K562 (cell line): ENCODE measurements at regions not wholly inside any gene's neighbourhood (a gene's known extent, or its start where the extent isn't known, plus 50 kb on each side); places are given as distances from the start of the nearest gene placed in this dataset.

Experiments used
- ATAC-seq: fragments of 200-7000 bp; cut with Tn5 transposase; 3 replicates; pipeline ENCODE4 v1.9.1; 2020; ENCODE audit warnings: moderate library complexity
- BruUV-seq: library from RNA; stranded (reverse); fragments of 400-500 nt; replicated peaks from 2 replicates; lab custom pipeline; 2021; lab: Mats Ljungman, UMichigan
- CTCF ChIA-PET: fragments of 300-600 bp; formaldehyde crosslinking; extraction: SDS; loops from one replicate; lab custom pipeline; 2021; ENCODE audit warnings: low intra/inter-chr PET ratio; lab: Yijun Ruan, JAX
- POLR2A ChIA-PET: fragments of 300-600, 350-650 bp; sonication (Branson Sonifier 250); formaldehyde crosslinking; extraction: SDS; loops from one replicate; lab custom pipeline; 2021; ENCODE audit warnings: antibody characterized with exemption, inconsistent platforms; lab: Yijun Ruan, JAX
- DNase-seq, 4 experiments: peaks; one replicate each; pipeline versions ENCODE4 v3.0.0 to v3.0.0-alpha.2; 2011 to 2018; ENCODE audit warnings: low spot score in 3 of 4, mixed read lengths in 3 of 4; ENCODE audit errors: extremely low read depth in 1 of 4
- FAIRE-seq: peaks from 2 replicates; lab custom pipeline; 2011; peaks lifted over from hg19 to GRCh38; lab: Jason Lieb, UNC
- H2AFZ ChIP-seq: 2 replicates; pipeline ENCODE4 v1.6.0; 2011; ENCODE audit warnings: low read depth, low read length, control low read depth, inconsistent platforms
- H3K27ac ChIP-seq: fragments of 200-600 bp; 3 replicates; pipeline ENCODE4 v1.8.0; 2011; ENCODE audit warnings: low read depth, mild to moderate bottlenecking, control low read depth, inconsistent platforms, low read length, moderate library complexity, mixed read lengths; ENCODE audit errors: extremely low read depth
- H3K27me3 ChIP-seq, 2 experiments: fragments of 300-600 bp in 1 of 2; 2 replicates in 1 of 2; 3 replicates in 1 of 2; pipeline versions ENCODE4 v1.6.0 to v1.8.0; 2011; ENCODE audit warnings: inconsistent platforms in 2 of 2, low read length in 2 of 2, mild to moderate bottlenecking in 1 of 2, mixed read lengths in 1 of 2, moderate library complexity in 1 of 2; ENCODE audit not compliant: control insufficient read depth in 2 of 2, insufficient read depth in 2 of 2
- H3K36me3 ChIP-seq: fragments of 300-600 bp; 3 replicates; pipeline ENCODE4 v1.8.0; 2011; ENCODE audit warnings: mild to moderate bottlenecking, low read length, inconsistent platforms; ENCODE audit not compliant: control insufficient read depth, insufficient read depth
- H3K4me1 ChIP-seq, 2 experiments: fragments of 200-600 bp in 1 of 2; replicated peaks in 1 of 2; 2 replicates in 1 of 2; 3 replicates in 1 of 2; pipeline versions ENCODE4 v1.5.1 to v1.8.0; 2011; ENCODE audit warnings: inconsistent platforms in 2 of 2, low read length in 2 of 2, mild to moderate bottlenecking in 1 of 2, mixed read lengths in 1 of 2, moderate library complexity in 1 of 2; ENCODE audit not compliant: control insufficient read depth in 2 of 2, insufficient read depth in 2 of 2
- H3K4me2 ChIP-seq: 2 replicates; pipeline ENCODE4 v1.6.1; 2011; ENCODE audit warnings: low read length, control low read depth, inconsistent platforms, mixed read lengths; ENCODE audit not compliant: insufficient read depth
- H3K4me3 ChIP-seq: fragments of 200-600 bp; sonication (generic), shearing (Covaris generic); 2 replicates; pipeline ENCODE4 v1.5.1; 2016; ENCODE audit warnings: control low read depth, inconsistent platforms
- H3K79me2 ChIP-seq: fragments of 200-600 bp; 3 replicates; pipeline ENCODE4 v1.8.0; 2011; ENCODE audit warnings: low read length, inconsistent platforms; ENCODE audit not compliant: control insufficient read depth, insufficient read depth
- H3K9ac ChIP-seq, 2 experiments: 2 replicates each; pipeline versions ENCODE4 v1.6.0 to v1.6.1; 2011; ENCODE audit warnings: low read depth in 2 of 2, low read length in 2 of 2, control low read depth in 1 of 2, inconsistent platforms in 1 of 2, mild to moderate bottlenecking in 1 of 2, mixed read lengths in 1 of 2; ENCODE audit not compliant: insufficient read depth in 1 of 2
- H3K9me1 ChIP-seq: one replicate; pipeline ENCODE4 v1.6.0; 2011; ENCODE audit warnings: inconsistent platforms, mild to moderate bottlenecking, low read length, moderate library complexity; ENCODE audit not compliant: control insufficient read depth, insufficient read depth
- H3K9me3 ChIP-seq: replicated peaks from 2 replicates; pipeline ENCODE4 v1.5.1; 2011; ENCODE audit warnings: low read depth, low read length, inconsistent platforms; ENCODE audit not compliant: control insufficient read depth, insufficient read depth
- H4K20me1 ChIP-seq: replicated peaks from 2 replicates; pipeline ENCODE4 v1.6.1; 2011; ENCODE audit warnings: low read length, inconsistent platforms, mixed read lengths; ENCODE audit not compliant: control insufficient read depth, insufficient read depth
- ATF1 ChIP-seq, 2 experiments: fragments of 450-650 bp in 1 of 2; IDR thresholded peaks; 2 replicates each; pipeline ENCODE4 v1.6.1; 2016; ENCODE audit warnings: missing compliant biosample characterization in 1 of 2, missing genetic modification characterization in 1 of 2
- CC2D1A ChIP-seq: fragments of 450-650 bp; IDR thresholded peaks from 2 replicates; pipeline ENCODE4 v1.6.1; 2017; ENCODE audit warnings: mild to moderate bottlenecking
- CHD1 ChIP-seq: fragments of 200-600 bp; sonication (generic); IDR thresholded peaks from one replicate; pipeline ENCODE4 v1.6.1; 2012; ENCODE audit warnings: mild to moderate bottlenecking, moderate library complexity, low read length, inconsistent platforms
- CXXC5 ChIP-seq: fragments of 250-450 bp; sonication (Bioruptor Pico); IDR thresholded peaks from 2 replicates; pipeline ENCODE4 v1.8.0; 2022; ENCODE audit warnings: inconsistent platforms, mild to moderate bottlenecking, moderate library complexity
- FIP1L1 ChIP-seq: fragments of 200-400 bp; formaldehyde crosslinking; IDR thresholded peaks from 2 replicates; pipeline ENCODE4 v1.6.1; 2018; ENCODE audit warnings: mild to moderate bottlenecking, low read depth, low read length; ENCODE audit not compliant: poor library complexity, severe bottlenecking
- HIVEP1 ChIP-seq: fragments of 250-450 bp; sonication (Bioruptor Pico); IDR thresholded peaks from 2 replicates; pipeline ENCODE4 v1.4.0; 2020; ENCODE audit warnings: mild to moderate bottlenecking
- HNRNPK ChIP-seq: fragments of 200-400 bp; formaldehyde crosslinking; IDR thresholded peaks from one replicate; pipeline ENCODE4 v1.6.1; 2018; ENCODE audit warnings: mild to moderate bottlenecking, low read depth, low read length; ENCODE audit not compliant: poor library complexity, severe bottlenecking
- MEF2A ChIP-seq: IDR thresholded peaks from 2 replicates; pipeline ENCODE4 v1.6.1; 2011; ENCODE audit warnings: low read depth, mild to moderate bottlenecking, low read length, moderate library complexity; ENCODE audit not compliant: control insufficient read depth
- POLR2A ChIP-seq: fragments of 450-650 bp; conservative IDR thresholded peaks from 2 replicates; pipeline ENCODE4 v1.6.1; 2016
- RBFOX2 ChIP-seq: fragments of 200-400 bp; formaldehyde crosslinking; IDR thresholded peaks from 2 replicates; pipeline ENCODE4 v1.6.1; 2017; ENCODE audit warnings: low read depth, mild to moderate bottlenecking, low read length, moderate library complexity
- RFX1 ChIP-seq: fragments of 450-650 bp; IDR thresholded peaks from 2 replicates; pipeline ENCODE4 v1.6.1; 2016; ENCODE audit warnings: mild to moderate bottlenecking, moderate library complexity
- ZBED1 ChIP-seq: IDR thresholded peaks from 2 replicates; pipeline ENCODE4 v1.6.1; 2014
- ZNF24 ChIP-seq: fragments of 450-650 bp; IDR thresholded peaks from 2 replicates; pipeline ENCODE4 v1.6.1; 2016
- WGBS: fragments of 100-300 bp; shearing (Covaris generic); methylation state at CpG from one replicate; pipeline ENCODE4 v1.1.6; 2016; ENCODE audit warnings: low coverage, mixed read lengths; ENCODE audit not compliant: insufficient coverage; ENCODE audit errors: missing lambda C conversion rate; 5-methylcytosine and 5-hydroxymethylcytosine counted together
- in situ Hi-C: fragments of 300-500 bp; cut with MboI; formaldehyde crosslinking; loops from 4 replicates; pipeline ENCODE4 v1.15.0; 2018; ENCODE audit warnings: inconsistent platforms, mixed read lengths
- intact Hi-C: fragments of 100-400 bp; cut with micrococcal nuclease; formaldehyde crosslinking; loops from 2 replicates; pipeline ENCODE4 v1.14.2; 2022
- TF ChIP-seq, protein P1 (sequence below): fragments of 450-650 bp; conservative IDR thresholded peaks from 2 replicates; pipeline ENCODE4 v1.6.1; 2016; ENCODE audit warnings: missing genetic modification characterization, low read depth, mild to moderate bottlenecking, control low read depth, missing compliant biosample characterization
- TF ChIP-seq, protein P2 (sequence below): sonication (generic); formaldehyde crosslinking; IDR thresholded peaks from 2 replicates; pipeline ENCODE4 v1.8.1; 2022; ENCODE audit warnings: missing genetic modification reagents
- TF ChIP-seq, protein P3 (sequence below): IDR thresholded peaks from 3 replicates; pipeline ENCODE4 v1.6.1; 2011; ENCODE audit warnings: borderline replicate concordance, mild to moderate bottlenecking, moderate library complexity; ENCODE audit not compliant: insufficient read length; ENCODE audit errors: extremely low read depth

DNA sequence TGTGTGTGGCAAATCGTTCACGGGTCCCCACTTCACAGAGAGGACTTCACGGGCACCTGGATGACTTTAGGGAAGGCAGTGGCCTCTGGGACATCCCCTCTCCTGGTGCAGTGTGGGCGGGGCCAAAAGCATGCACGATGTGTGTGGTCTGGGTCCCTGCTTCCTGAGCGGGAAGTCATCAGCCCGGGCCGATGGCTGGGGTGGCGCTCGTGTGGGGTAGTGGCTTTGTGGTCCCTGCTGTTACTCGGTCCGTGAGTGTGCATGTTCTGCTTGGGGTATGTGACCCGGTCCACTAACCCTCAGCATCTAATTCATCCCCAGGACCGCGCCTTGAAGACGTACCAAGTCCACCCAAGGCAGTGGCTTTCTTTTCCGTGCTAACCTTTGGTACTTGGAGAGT is 142.5 kb upstream of the RTL1 start:
- Histone ChIP-seq H3K27me3 (peaks cover 0 to 63% of the 10 kb centered on the region in 2 experiments; a peak in 2 of 5 replicates), H2AFZ (no peak overlapping the region), H3K9me1 (no peaks in the 10 kb centered on the region), H3K79me2 (no peaks in the 10 kb centered on the region), H3K9ac (no peak overlapping the region), H3K27ac (no peak overlapping the region), H3K4me3 (no peak overlapping the region), H4K20me1 (no peaks in the 10 kb centered on the region), H3K9me3 (no peaks in the 10 kb centered on the region), H3K36me3 (no peaks in the 10 kb centered on the region), H3K4me1 (no peaks in the 10 kb centered on the region; a peak in 1 of 5 replicates), H3K4me2 (no peak overlapping the region)
- ATAC-seq (no peak), FAIRE-seq (no peak), DNase-seq (no peak)
- TF ChIP-seq ZNF24 = no peak
- no peak for TF ChIP-seq RFX1
- TF ChIP-seq CXXC5 (CRISPR knock-in tag) = no peak
- no peak for TF ChIP-seq FIP1L1
- TF ChIP-seq, protein P1, sequence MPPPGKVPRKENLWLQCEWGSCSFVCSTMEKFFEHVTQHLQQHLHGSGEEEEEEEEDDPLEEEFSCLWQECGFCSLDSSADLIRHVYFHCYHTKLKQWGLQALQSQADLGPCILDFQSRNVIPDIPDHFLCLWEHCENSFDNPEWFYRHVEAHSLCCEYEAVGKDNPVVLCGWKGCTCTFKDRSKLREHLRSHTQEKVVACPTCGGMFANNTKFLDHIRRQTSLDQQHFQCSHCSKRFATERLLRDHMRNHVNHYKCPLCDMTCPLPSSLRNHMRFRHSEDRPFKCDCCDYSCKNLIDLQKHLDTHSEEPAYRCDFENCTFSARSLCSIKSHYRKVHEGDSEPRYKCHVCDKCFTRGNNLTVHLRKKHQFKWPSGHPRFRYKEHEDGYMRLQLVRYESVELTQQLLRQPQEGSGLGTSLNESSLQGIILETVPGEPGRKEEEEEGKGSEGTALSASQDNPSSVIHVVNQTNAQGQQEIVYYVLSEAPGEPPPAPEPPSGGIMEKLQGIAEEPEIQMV (tag) = no peak
- TF ChIP-seq, protein P2, sequence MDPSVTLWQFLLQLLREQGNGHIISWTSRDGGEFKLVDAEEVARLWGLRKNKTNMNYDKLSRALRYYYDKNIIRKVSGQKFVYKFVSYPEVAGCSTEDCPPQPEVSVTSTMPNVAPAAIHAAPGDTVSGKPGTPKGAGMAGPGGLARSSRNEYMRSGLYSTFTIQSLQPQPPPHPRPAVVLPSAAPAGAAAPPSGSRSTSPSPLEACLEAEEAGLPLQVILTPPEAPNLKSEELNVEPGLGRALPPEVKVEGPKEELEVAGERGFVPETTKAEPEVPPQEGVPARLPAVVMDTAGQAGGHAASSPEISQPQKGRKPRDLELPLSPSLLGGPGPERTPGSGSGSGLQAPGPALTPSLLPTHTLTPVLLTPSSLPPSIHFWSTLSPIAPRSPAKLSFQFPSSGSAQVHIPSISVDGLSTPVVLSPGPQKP (CRISPR knock-in tag) = no peak
- TF ChIP-seq HNRNPK = no peak
- TF ChIP-seq MEF2A = no peak
- TF ChIP-seq HIVEP1 (CRISPR knock-in tag) = no peak
- TF ChIP-seq ATF1 (CRISPR knock-in tag; IDR thresholded peaks at IDR 0.05) = no peak
- no peak for TF ChIP-seq ATF1 (tag; IDR thresholded peaks at IDR 0.05)
- TF ChIP-seq, protein P3, sequence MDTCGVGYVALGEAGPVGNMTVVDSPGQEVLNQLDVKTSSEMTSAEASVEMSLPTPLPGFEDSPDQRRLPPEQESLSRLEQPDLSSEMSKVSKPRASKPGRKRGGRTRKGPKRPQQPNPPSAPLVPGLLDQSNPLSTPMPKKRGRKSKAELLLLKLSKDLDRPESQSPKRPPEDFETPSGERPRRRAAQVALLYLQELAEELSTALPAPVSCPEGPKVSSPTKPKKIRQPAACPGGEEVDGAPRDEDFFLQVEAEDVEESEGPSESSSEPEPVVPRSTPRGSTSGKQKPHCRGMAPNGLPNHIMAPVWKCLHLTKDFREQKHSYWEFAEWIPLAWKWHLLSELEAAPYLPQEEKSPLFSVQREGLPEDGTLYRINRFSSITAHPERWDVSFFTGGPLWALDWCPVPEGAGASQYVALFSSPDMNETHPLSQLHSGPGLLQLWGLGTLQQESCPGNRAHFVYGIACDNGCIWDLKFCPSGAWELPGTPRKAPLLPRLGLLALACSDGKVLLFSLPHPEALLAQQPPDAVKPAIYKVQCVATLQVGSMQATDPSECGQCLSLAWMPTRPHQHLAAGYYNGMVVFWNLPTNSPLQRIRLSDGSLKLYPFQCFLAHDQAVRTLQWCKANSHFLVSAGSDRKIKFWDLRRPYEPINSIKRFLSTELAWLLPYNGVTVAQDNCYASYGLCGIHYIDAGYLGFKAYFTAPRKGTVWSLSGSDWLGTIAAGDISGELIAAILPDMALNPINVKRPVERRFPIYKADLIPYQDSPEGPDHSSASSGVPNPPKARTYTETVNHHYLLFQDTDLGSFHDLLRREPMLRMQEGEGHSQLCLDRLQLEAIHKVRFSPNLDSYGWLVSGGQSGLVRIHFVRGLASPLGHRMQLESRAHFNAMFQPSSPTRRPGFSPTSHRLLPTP = no peak
- no peak for TF ChIP-seq ZBED1
- no peak for TF ChIP-seq CC2D1A
- TF ChIP-seq CHD1 = no peak
- TF ChIP-seq POLR2A = no peak
- no peak for TF ChIP-seq RBFOX2
- in situ Hi-C loops = no loop called here
- no TSS peak for BruUV-seq
- POLR2A ChIA-PET = no interaction called here
- 16% methylated on average over 13 of the region's 17 CpGs for WGBS
- intact Hi-C loops = no loop called here
- CTCF ChIA-PET = no interaction called here
